ENCODE measurements at regions not wholly inside any gene's neighbourhood (a gene's known extent, or its start where the extent isn't known, plus 50 kb on each side); places are given as distances from the start of the nearest gene placed in this dataset.

DNA sequence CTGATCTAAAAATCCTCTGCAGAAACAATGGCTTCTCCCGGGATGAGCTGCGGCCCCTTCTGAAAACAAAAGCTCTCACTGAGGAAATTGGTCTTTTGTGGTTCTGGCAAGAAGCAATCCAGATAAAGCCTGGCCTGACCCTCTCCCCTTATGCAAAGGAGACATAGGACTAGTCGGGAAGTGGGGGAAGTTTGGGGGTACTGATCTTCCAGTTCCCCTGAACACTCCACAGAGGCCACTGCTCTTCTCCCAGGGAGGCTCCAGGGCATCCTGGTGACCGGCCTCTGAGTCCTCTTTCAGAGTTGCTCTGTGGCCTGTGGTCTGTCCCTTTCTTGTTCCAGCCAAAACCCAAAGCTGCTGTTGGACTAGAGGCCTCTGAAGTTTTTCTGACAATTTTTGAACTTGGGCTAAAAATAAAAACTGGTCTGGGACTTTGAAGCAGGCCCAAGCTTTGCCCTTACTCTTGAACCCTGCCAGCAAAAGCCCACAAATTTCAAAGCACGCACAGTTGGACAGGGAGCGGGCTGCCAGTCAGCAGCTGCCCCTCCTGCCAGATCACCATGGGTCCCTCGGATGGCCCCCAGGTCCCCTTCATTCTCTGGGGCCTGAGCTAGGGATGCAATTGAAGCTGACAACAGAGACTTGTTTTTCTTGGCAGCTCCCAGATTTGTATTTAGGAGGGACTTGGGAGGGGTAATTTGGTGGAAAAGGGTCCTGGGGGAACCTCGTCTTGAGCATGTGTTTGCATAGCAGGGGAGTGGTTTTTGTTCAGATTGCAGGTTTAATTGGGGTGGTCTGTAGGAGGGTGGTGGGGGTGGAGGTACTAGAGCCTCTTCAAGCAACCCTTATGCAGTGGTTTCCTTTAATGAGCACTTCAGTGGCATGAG lies 381.6 kb upstream of the CADM1 start:
- TF ChIP-seq CTCF (IDR thresholded peaks at IDR 0.05), result no peak
- no peak for TF ChIP-seq POLR2A (IDR thresholded peaks at IDR 0.05)
